A549 (cell line): ENCODE measurements at regions not wholly inside any gene's neighbourhood (a gene's known extent, or its start where the extent isn't known, plus 50 kb on each side); places are given as distances from the start of the nearest gene placed in this dataset.

Experiments
- CEBPB ChIP-seq, 2 experiments: fragments of >200 bp in 1 of 2; sonication (Bioruptor Twin) in 1 of 2; formaldehyde crosslinking in 1 of 2; IDR thresholded peaks; 2 replicates each; pipeline ENCODE4 v1.6.1; 2012 to 2016
- CHD4 ChIP-seq: fragments of 200-600 bp; sonication (generic); IDR thresholded peaks from 2 replicates; pipeline ENCODE4 v1.6.1; 2016; ENCODE audit warnings: antibody characterized with exemption, mild to moderate bottlenecking, borderline replicate concordance
- CTCF ChIP-seq: fragments of >200 bp; sonication (Bioruptor Twin); formaldehyde crosslinking; IDR thresholded peaks from 3 replicates; pipeline ENCODE4 v1.5.1; 2016
- EP300 ChIP-seq, 2 experiments: fragments of >200 bp; sonication (Bioruptor Twin); formaldehyde crosslinking; IDR thresholded peaks; 2 replicates in 1 of 2; 3 replicates in 1 of 2; pipeline ENCODE4 v1.6.1; 2016 to 2017
- FOSB ChIP-seq: fragments of 250-450 bp; sonication (Bioruptor Pico); IDR thresholded peaks from 2 replicates; pipeline ENCODE4 v1.5.0; 2020; ENCODE audit warnings: mild to moderate bottlenecking, moderate library complexity
- MAFK ChIP-seq: fragments of 450-650 bp; IDR thresholded peaks from 2 replicates; pipeline ENCODE4 v1.6.1; 2014; ENCODE audit not compliant: partially characterized antibody
- NR3C1 ChIP-seq: fragments of >200 bp; sonication (Bioruptor Twin); formaldehyde crosslinking; IDR thresholded peaks from 3 replicates; pipeline ENCODE4 v1.6.1; 2017
- POLR2A ChIP-seq: IDR thresholded peaks from 2 replicates; pipeline ENCODE4 v1.6.1; 2012; ENCODE audit warnings: mild to moderate bottlenecking, low read length
- RAD21 ChIP-seq, 2 experiments: fragments of >200 bp in 1 of 2; sonication (Bioruptor Twin) in 1 of 2; formaldehyde crosslinking in 1 of 2; IDR thresholded peaks in 1 of 2; conservative IDR thresholded peaks in 1 of 2; 2 replicates in 1 of 2; 3 replicates in 1 of 2; pipeline ENCODE4 v1.6.1; 2012 to 2018; ENCODE audit warnings: inconsistent platforms in 1 of 2
- SMC3 ChIP-seq: fragments of >200 bp; sonication (Bioruptor Twin); formaldehyde crosslinking; IDR thresholded peaks from 3 replicates; pipeline ENCODE4 v1.6.1; 2018; ENCODE audit warnings: inconsistent platforms

GRCh38 chr5:138641547-138642298 is 66.5 kb upstream of the HSPA9 start:
- TF ChIP-seq RAD21 (conservative IDR thresholded peaks at IDR 0.05 in 1 of 2, IDR thresholded peaks at IDR 0.05 in 1 of 2) (peak; percentile 82 to 91), SMC3 (peak; percentile 82), FOSB (no peak), CTCF (peak; percentile 84), NR3C1 (no peak), CEBPB (IDR thresholded peaks at IDR 0.05) (no peak), POLR2A (no peak), MAFK (no peak), EP300 (IDR thresholded peaks at IDR 0.05) (no peak), CHD4 (no peak)
